Epithelial cell of esophagus (primary cell): ENCODE measurements at regions not wholly inside any gene's neighbourhood (a gene's known extent, or its start where the extent isn't known, plus 50 kb on each side); places are given as distances from the start of the nearest gene placed in this dataset.

Experiments
- DNase-seq: peaks from one replicate; pipeline ENCODE4 v3.0.0; 2010; ENCODE audit warnings: low read depth
- H3K4me3 ChIP-seq: 2 replicates; pipeline ENCODE4 v1.5.1; 2011; ENCODE audit warnings: mild to moderate bottlenecking, low read length, control low read depth
- CTCF ChIP-seq: IDR thresholded peaks from 2 replicates; pipeline ENCODE4 v1.5.1; 2011; ENCODE audit warnings: low read depth, mild to moderate bottlenecking, low read length, control low read depth, inconsistent platforms; ENCODE audit not compliant: insufficient read depth; ENCODE audit errors: missing control alignments

- no peak overlapping the region for H3K4me3 ChIP-seq
- TF ChIP-seq CTCF = no peak
- no peak for DNase-seq
These were observed 711.1 kb upstream of the LRRC4C start for GRCh38 chr11:42170601-42171000.

DNA sequence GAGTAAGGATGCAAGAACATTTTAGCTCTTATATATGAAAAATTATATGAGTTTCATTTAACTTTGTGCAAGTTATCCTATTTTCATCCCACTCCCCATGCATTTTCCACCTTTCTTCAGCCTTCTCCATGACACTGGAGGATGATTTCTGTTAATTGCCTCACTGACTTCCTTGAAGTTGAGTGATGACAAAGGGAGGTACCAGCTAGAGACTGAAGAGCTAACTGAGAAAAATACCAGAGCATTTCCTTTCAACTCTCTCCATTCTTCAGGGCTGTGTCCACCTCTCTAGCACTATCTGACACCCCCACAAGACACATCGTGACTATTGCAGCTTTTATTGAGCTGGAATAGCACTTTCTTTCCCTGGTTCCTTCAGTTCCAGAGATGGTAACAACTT is 711.6 kb upstream of the LRRC4C start:
- no peak for DNase-seq
- no peak overlapping the region for H3K4me3 ChIP-seq
- TF ChIP-seq CTCF = no peak

DNA sequence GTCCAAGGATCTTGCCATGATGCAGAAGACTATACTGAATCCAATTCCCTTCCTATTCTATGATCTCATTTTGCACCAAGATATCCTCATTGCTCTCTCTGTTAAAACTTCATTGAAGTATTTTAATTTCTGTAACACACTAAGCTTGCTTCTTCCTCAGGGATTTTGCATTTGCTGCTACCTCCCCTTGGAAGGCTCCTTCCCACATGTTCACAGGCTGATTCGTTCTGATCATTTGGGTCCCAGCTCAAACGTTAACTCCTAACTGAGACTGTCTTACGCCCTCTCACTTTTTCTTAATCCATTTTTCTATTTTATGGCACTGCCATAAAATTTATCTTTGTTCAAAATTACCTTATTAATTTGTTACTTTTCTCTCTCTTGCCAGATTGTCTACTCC is 713.0 kb upstream of the LRRC4C start:
- no peak for TF ChIP-seq CTCF
- no peak for DNase-seq
- no peak overlapping the region for H3K4me3 ChIP-seq

- DNase-seq = no peak
- H3K4me3 ChIP-seq = no peak overlapping the region
- TF ChIP-seq CTCF = no peak
These were observed 715.8 kb upstream of the LRRC4C start for GRCh38 chr11:42175203-42175602.

DNA sequence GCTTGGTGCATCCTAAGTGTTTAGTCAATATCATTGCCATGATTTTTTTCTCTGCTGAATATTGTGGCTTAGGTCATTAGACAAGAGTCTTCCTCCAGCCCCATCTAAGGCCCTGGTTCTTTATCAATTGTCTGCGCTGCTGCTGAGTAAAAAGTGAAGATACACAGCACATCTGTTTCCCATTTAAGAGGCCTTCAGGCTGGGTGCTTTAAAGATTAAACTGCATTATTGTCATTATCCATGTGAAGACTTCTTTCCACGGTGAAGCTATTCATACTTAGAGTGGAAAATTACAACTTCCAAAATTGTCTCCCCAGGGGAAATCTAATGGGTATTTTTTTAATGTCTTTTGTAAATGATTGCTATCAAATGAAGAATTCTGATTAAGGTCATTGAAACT is 719.8 kb upstream of the LRRC4C start:
- no peak overlapping the region for H3K4me3 ChIP-seq
- DNase-seq = no peak
- no peak for TF ChIP-seq CTCF

- no peak for TF ChIP-seq CTCF
- no peak overlapping the region for H3K4me3 ChIP-seq
- DNase-seq = no peak
These were observed 736.0 kb upstream of the LRRC4C start for GRCh38 chr11:42195289-42196013.

DNA sequence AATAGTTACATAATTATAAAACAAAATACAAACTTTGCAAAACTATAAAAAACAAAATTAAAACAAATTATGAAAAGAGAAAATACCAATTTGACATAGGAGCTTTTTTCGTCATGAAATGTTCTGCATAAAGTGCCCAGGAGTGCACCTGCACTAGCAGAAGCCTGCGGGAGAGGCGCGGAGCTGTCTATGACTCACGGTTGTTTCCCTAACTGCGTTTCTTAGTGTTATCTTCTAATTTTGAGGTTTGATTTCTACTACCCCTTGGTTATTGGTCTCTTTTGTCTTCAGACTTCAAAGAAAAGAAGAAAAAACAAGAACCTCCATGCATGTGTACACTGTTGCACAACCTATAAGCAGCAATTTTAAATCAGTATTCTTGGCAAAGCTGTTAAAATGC is 740.9 kb upstream of the LRRC4C start:
- no peak for DNase-seq
- no peak for TF ChIP-seq CTCF
- H3K4me3 ChIP-seq = no peak overlapping the region
